Stimulated activated naive CD8-positive, alpha-beta T cell treated with anti-CD3 and anti-CD28 coated beads, Interleukin-15, Interleukin-2, amounts not matched to agents 100 ng/mL and 50 ng/mL, for 24 hours (primary cell): ENCODE measurements at regions not wholly inside any gene's neighbourhood (a gene's known extent, or its start where the extent isn't known, plus 50 kb on each side); places are given as distances from the start of the nearest gene placed in this dataset.

Experiments used
- H3K27ac Mint-ChIP-seq: one replicate; pipeline ENCODE4 v1.8.0; 2021; ENCODE audit warnings: mild to moderate bottlenecking, mixed read lengths
- H3K27me3 Mint-ChIP-seq: one replicate; pipeline ENCODE4 v1.8.0; 2021; ENCODE audit warnings: mixed read lengths
- H3K36me3 Mint-ChIP-seq: one replicate; pipeline ENCODE4 v1.8.0; 2021; ENCODE audit warnings: low read depth, mixed read lengths
- H3K4me1 Mint-ChIP-seq: one replicate; pipeline ENCODE4 v1.8.0; 2021; ENCODE audit warnings: low read depth, mixed read lengths
- H3K4me3 Mint-ChIP-seq: one replicate; pipeline ENCODE4 v1.8.0; 2021; ENCODE audit warnings: mild to moderate bottlenecking, mixed read lengths
- H3K9me3 Mint-ChIP-seq: one replicate; pipeline ENCODE4 v1.8.0; 2021; ENCODE audit warnings: mixed read lengths

DNA sequence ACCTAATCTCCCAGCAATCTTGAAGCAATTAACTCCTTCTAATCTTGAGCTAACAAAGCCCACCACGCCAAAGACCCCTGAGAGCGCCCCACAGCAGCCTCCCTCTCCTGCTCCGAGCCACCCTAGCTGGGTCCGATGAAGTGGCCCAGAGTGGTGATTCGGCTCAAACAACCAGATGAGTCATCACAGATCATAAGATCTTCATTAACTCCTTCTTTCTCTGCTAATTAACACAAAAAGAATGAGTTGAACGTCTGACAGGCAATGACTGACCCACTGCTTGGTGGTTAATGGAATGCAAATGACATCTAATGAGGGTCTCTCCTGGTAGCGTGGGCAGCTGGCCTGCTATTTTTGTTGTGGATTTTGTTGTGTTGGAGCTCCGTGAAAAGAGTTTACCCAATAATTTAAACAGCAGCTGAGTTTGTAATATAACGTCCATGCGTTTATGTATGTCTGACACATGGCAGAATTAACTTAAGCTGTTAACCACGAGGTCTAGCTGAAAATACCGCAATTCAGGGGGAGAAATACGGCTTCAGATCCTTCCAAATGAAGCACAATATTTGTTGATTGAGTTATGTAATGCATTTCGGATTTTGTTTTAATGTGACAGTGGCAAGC lies 161.4 kb downstream of the RAB11FIP2 start:
- H3K27ac Mint-ChIP-seq = no peak overlapping the region
- H3K9me3 Mint-ChIP-seq = no peaks in the 10 kb centered on the region
- H3K4me3 Mint-ChIP-seq = no peak overlapping the region
- H3K4me1 Mint-ChIP-seq = no peaks in the 10 kb centered on the region
- peaks cover 31% of the 10 kb centered on the region for H3K27me3 Mint-ChIP-seq
- no peaks in the 10 kb centered on the region for H3K36me3 Mint-ChIP-seq

DNA sequence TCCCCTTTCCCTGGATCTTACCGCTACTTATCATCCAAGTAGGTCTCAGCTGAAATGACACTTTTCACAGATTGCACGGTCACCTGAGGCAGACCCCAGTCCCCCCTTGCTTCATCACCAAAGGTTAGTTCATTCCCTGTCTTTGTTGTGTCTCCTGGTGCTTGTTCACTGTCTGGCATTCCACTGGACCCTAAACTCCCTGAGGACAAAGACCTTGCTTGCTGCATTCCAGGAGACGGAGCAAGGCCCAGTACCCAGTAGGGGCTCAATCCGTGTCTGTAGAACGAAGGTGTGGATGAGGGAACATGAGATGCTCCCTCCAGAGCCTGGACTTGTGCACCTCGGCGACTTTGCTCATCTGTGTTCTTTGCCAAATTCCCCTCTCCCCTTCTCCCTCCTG lies 160.0 kb downstream of the RAB11FIP2 start:
- Mint-ChIP-seq H3K27ac (no peak overlapping the region), H3K4me1 (no peaks in the 10 kb centered on the region), H3K4me3 (no peak overlapping the region), H3K27me3 (peaks cover 29% of the 10 kb centered on the region), H3K9me3 (no peaks in the 10 kb centered on the region), H3K36me3 (no peaks in the 10 kb centered on the region)

DNA sequence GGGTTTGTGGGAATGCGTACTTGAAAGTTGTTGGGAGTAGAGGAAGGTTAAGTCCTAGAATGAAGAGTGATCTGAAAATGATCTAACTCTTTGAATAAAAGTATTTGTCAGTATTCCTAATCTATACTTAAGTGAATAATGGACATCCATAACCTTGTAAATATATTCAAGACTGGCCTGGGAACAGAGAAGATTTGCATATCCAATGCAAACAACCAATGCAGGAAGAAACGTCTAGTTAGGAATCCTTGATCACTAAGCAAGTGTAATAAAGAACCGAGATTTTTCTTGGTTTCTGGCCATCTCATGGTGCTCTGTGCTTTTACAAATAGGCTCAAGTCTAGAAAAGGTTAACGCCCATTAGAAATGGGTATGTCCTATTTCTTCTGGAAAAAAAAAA lies 157.1 kb downstream of the RAB11FIP2 start:
- H3K36me3 Mint-ChIP-seq = no peaks in the 10 kb centered on the region
- no peak overlapping the region for H3K4me3 Mint-ChIP-seq
- H3K27me3 Mint-ChIP-seq = peaks cover 31% of the 10 kb centered on the region
- H3K27ac Mint-ChIP-seq = no peak overlapping the region
- no peaks in the 10 kb centered on the region for H3K4me1 Mint-ChIP-seq
- H3K9me3 Mint-ChIP-seq = no peaks in the 10 kb centered on the region

DNA sequence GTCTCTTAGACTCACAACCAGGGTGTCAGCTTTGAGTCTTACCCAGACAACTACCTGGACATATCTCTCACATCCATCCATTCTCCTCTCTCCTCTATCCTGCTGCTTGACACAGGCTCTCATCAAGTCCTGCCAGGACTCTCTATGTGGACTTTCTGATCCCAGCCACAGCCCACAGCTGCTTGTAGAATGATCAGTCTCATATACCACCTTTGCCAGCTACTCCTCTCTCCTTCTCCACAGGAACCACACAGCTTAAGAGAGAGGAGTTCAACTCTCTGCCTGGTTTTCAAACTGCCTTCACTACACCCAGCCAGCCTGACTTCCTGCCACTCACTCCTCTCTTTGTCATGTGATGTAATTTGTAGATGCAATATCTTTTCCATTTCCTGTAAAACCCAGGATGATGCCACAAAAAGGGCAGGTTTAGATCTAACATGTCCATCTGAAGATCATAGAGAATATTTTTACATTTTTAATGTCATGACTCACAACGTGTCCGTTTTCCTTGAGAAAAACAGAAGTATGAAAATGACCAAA lies 154.0 kb downstream of the RAB11FIP2 start:
- Mint-ChIP-seq H3K9me3 (peaks cover 9% of the 10 kb centered on the region), H3K36me3 (no peaks in the 10 kb centered on the region), H3K27me3 (peaks cover 17% of the 10 kb centered on the region)

DNA sequence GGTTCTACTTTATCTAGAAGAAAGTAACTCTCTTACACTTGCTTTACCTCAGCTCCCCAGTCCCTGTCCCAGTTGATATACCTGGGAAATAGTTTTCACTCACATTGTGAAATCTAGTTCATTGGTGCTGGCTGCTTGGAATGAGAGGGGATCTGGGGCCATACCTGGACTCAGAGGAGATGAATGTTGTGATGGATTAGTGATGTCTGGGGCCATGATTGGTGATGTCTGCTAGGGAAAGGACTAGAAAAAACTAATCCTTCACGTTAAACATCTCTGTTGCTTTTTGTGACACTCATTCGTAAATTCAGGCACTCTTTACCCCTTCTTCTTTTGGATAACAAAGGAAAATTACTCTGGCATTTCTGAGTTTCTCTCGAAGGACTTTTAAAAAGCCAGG lies 152.4 kb downstream of the RAB11FIP2 start:
- no peaks in the 10 kb centered on the region for H3K36me3 Mint-ChIP-seq
- H3K4me3 Mint-ChIP-seq = no peak overlapping the region
- H3K27me3 Mint-ChIP-seq = peaks cover 9% of the 10 kb centered on the region
- no peak overlapping the region for H3K27ac Mint-ChIP-seq
- H3K9me3 Mint-ChIP-seq = peaks cover 9% of the 10 kb centered on the region
- no peaks in the 10 kb centered on the region for H3K4me1 Mint-ChIP-seq

More for the DNA sequence above, 154.0 kb downstream of the RAB11FIP2 start:
- Mint-ChIP-seq H3K4me1 (no peaks in the 10 kb centered on the region), H3K4me3 (no peak overlapping the region), H3K27ac (no peak overlapping the region)

DNA sequence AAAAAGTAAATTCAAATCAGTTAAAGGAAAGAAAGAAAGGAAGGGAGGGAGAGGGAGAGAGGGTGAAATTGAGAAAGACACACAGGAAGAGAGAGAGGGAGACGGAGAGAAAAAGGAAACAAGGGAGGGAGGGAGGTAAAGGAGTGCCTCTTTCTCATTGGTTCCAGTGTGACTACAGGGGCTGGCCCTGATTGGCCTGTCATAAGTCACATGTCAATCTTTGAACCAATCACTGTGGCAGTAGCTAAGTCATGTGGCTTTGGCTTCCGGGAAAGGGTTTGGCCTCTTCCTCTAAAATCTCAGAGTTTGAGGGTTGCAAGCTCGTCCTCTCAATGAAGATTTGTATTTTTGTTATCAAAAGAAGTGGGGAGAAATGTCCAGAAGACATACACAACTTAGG lies 150.2 kb downstream of the RAB11FIP2 start:
- Mint-ChIP-seq H3K4me3 (no peak overlapping the region), H3K4me1 (no peaks in the 10 kb centered on the region), H3K36me3 (no peaks in the 10 kb centered on the region), H3K9me3 (peaks cover 9% of the 10 kb centered on the region), H3K27me3 (peaks cover 10% of the 10 kb centered on the region), H3K27ac (no peak overlapping the region)

DNA sequence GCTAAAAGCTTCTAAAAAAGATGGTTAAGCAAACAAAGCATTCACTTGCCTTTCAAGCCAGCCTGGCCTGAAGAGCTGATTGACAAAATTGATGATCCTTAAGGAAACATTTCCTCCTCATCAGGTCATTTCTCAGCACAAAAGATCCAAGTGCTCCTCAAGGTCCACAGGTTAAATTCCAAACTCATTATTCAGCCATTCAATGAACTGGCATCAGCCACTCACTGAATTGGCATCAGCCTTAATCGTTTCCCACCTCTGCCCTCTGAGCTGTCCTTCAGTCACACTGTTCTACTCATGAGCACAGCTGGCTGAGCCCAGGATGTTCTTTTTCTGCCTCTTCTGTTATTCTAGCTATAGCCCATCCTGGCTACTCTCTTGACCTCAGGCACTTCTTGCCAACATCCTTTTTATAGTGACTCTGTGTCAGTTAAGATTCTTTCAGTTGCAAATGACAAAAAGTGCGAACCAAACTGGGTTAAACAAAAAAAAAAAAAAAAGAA lies 147.5 kb downstream of the RAB11FIP2 start:
- peaks cover 9% of the 10 kb centered on the region for H3K9me3 Mint-ChIP-seq
- peaks cover 10% of the 10 kb centered on the region for H3K27me3 Mint-ChIP-seq
- H3K27ac Mint-ChIP-seq = no peak overlapping the region
- H3K4me1 Mint-ChIP-seq = no peaks in the 10 kb centered on the region
- H3K4me3 Mint-ChIP-seq = no peak overlapping the region
- H3K36me3 Mint-ChIP-seq = no peaks in the 10 kb centered on the region

DNA sequence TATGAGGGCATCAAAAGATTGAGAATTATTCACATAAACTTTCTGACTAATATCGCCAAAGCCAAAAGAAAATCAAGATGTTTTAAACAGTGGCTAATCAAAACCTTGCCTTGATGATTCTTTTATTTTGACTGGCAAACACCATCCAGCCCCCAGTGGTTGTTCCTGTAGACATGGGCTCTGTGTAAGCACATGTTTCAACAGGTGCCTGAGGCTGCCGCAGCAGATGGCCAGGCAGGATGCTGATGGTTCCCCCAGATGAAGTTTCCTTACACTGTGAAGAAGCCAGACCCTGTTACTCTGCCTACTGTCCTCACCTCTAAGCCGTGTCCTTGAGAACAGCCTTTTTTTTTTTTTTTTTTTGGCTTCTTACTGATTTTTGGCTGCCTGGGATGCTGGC lies 146.5 kb downstream of the RAB11FIP2 start:
- peaks cover 9% of the 10 kb centered on the region for H3K9me3 Mint-ChIP-seq
- no peak overlapping the region for H3K27ac Mint-ChIP-seq
- no peaks in the 10 kb centered on the region for H3K4me1 Mint-ChIP-seq
- no peaks in the 10 kb centered on the region for H3K36me3 Mint-ChIP-seq
- no peak overlapping the region for H3K4me3 Mint-ChIP-seq
- H3K27me3 Mint-ChIP-seq = peaks cover 16% of the 10 kb centered on the region

DNA sequence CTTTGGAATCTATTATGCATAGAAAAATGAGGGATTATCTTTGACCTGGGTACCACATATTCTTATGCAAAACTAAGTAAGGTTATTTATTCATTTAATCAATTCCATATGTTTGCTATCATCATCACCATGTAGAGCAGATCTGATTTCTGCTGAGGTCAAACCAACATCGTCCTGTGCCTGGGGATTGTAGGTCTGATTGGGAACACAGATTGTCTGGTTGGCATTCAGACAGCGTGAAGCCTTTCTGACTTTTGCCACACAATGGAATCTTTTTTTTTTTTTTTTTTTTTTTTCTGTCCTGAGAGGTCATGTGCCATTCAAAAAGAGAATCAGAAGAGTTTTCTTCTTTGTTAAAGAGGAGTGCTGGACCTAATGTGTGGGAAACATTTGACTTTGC lies 142.9 kb downstream of the RAB11FIP2 start:
- H3K9me3 Mint-ChIP-seq = no peaks in the 10 kb centered on the region
- peaks cover 19% of the 10 kb centered on the region for H3K27me3 Mint-ChIP-seq
- H3K4me3 Mint-ChIP-seq = no peak overlapping the region
- H3K4me1 Mint-ChIP-seq = no peaks in the 10 kb centered on the region
- no peaks in the 10 kb centered on the region for H3K36me3 Mint-ChIP-seq
- no peak overlapping the region for H3K27ac Mint-ChIP-seq

DNA sequence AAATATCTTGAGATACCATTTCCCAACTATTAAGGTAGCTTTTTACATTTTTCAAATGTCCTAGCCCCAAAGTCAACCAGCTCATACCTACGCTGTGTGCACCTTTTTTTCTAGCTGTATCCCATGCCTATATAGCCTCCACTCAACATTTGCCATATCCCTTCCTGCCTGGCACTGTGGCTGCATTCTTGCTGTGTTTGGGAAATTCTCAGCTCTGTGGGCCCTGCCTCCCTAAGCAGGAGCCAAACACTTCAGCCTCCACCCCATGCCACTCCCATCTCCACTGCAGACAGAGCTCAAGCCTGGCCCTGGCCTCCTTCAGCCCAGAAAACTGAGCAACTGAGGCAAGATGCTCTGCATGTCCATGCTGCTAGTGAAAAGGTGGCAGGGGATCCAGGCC lies 141.3 kb downstream of the RAB11FIP2 start:
- H3K4me1 Mint-ChIP-seq = no peaks in the 10 kb centered on the region
- no peak overlapping the region for H3K27ac Mint-ChIP-seq
- no peaks in the 10 kb centered on the region for H3K36me3 Mint-ChIP-seq
- no peaks in the 10 kb centered on the region for H3K9me3 Mint-ChIP-seq
- H3K4me3 Mint-ChIP-seq = no peak overlapping the region
- H3K27me3 Mint-ChIP-seq = peaks cover 19% of the 10 kb centered on the region

DNA sequence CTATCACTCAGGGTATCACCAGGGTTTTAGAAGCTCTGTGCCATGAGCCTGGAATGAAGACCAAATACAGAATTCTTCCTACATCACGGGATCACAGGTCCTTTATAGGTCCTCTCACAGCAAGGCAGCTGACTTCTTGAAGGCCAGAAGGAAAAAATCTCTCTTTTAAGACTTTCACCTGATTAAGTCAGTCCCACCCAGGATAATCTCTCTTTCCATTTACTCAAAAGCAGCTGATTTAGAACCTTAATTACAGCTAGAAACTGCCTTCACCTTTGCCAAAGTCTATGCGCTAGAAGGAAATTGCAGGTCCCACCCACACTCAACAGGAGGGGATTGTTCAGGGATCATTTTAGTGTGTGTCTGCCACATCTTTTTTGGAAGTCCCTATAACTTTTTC lies 135.1 kb downstream of the RAB11FIP2 start:
- no peaks in the 10 kb centered on the region for H3K9me3 Mint-ChIP-seq
- H3K4me1 Mint-ChIP-seq = no peaks in the 10 kb centered on the region
- no peak overlapping the region for H3K4me3 Mint-ChIP-seq
- peaks cover 31% of the 10 kb centered on the region for H3K27me3 Mint-ChIP-seq
- H3K36me3 Mint-ChIP-seq = no peaks in the 10 kb centered on the region
- H3K27ac Mint-ChIP-seq = no peak overlapping the region

DNA sequence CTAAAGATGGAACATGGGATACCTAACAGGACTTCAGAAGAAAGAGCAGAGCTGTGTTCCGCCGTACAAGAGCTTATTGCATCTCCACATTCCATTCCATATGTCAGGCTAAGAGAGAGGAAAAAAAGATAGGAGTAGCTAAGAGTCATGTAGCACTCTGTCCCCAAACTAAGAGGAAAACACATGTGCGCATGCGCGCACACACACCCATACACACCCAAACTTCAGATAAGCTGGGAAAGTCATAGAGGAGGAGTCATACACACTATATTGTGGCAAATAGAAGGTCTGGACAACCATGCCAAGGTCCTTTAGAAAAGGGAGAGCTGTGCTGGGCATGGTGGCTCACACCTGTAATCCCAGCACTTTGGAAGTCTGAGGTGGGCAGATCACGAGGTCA lies 132.4 kb downstream of the RAB11FIP2 start:
- H3K27ac Mint-ChIP-seq = no peak overlapping the region
- no peaks in the 10 kb centered on the region for H3K36me3 Mint-ChIP-seq
- H3K27me3 Mint-ChIP-seq = peaks cover 28% of the 10 kb centered on the region
- H3K4me3 Mint-ChIP-seq = no peak overlapping the region
- no peaks in the 10 kb centered on the region for H3K4me1 Mint-ChIP-seq
- H3K9me3 Mint-ChIP-seq = no peaks in the 10 kb centered on the region

DNA sequence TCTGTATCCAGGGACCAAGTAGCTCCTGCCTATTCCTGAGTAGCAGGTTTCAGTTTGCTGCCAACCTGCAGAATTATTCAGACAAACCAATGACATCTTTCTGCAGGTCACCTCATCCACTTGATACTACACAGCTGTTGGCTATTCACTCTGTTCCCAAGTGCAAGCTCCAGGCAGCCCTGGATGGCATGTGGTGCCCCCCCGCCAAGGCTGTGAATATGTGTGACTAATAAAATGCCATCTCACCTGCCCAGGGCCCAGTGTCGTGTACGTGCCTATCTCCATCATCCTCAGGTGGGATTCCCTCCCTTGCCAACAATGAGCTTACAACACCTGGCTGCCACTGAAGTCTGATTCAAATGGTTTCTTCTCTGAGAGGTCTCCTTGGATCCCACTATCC lies 125.8 kb downstream of the RAB11FIP2 start:
- Mint-ChIP-seq H3K4me3 (no peak overlapping the region), H3K27ac (no peak overlapping the region), H3K27me3 (peaks cover 3% of the 10 kb centered on the region), H3K36me3 (no peaks in the 10 kb centered on the region), H3K4me1 (no peaks in the 10 kb centered on the region), H3K9me3 (no peaks in the 10 kb centered on the region)

DNA sequence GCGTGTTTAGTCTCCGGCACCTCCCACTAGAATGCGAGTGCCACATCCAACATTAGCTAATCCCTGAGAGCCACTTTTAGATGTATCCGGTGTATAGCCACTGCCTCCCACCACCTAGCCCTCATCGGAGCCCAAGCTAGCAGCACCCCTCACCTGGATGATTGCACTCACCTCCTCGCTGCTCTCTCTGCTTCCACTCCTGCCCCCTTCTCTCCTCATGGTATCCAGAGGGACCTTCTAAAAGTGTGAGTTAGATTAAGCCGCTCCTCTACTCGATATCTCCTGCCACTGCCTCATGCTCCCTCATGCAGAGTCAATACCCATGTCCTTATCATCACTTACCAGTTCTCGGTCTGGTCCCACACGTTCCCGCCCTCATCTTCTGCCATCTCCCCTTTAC lies 125.3 kb downstream of the RAB11FIP2 start:
- H3K36me3 Mint-ChIP-seq = no peaks in the 10 kb centered on the region
- no peak overlapping the region for H3K4me3 Mint-ChIP-seq
- H3K4me1 Mint-ChIP-seq = no peaks in the 10 kb centered on the region
- no peaks in the 10 kb centered on the region for H3K9me3 Mint-ChIP-seq
- H3K27me3 Mint-ChIP-seq = peaks cover 3% of the 10 kb centered on the region
- H3K27ac Mint-ChIP-seq = no peak overlapping the region

DNA sequence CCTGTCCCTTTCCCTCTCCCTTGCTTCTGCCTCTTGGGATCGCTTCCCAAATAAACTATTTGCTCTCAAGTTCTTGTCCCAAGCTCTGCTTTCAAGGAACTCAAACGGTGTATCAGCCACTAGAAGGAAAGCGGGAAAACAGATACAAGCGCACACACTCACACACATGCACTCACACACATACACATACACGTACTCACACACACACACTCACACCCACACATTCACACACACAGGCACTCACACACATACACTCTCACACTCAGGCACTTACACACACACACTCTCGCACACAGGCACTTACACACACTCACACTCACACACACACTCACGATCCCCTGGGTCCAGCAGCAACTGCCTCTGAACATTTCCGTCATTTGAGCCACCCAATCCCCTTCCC lies 121.9 kb downstream of the RAB11FIP2 start:
- Mint-ChIP-seq H3K9me3 (no peaks in the 10 kb centered on the region), H3K27me3 (peaks cover 6% of the 10 kb centered on the region), H3K36me3 (no peaks in the 10 kb centered on the region), H3K4me1 (no peaks in the 10 kb centered on the region), H3K4me3 (no peak overlapping the region), H3K27ac (no peak overlapping the region)

DNA sequence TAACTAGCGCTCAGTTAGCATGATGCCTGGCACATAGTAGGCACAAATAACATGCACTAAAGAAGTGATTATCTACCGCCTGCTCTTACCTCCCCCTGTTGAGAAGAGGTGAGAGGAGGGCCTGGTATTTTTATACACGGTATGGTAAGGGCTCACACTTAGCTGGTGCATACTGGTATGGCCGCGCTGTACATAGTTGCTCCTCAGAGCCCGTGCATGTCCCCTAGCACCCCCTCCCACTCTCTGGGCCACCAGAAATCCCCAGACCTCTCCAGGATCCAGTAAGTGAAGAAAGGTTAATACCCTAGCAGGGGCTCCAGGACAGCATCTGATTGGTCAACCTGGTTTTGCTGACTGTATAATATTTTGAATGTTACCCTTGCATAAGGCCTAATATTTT lies 121.4 kb downstream of the RAB11FIP2 start:
- Mint-ChIP-seq H3K9me3 (no peaks in the 10 kb centered on the region), H3K27ac (no peak overlapping the region), H3K27me3 (peaks cover 6% of the 10 kb centered on the region), H3K4me1 (no peaks in the 10 kb centered on the region), H3K36me3 (no peaks in the 10 kb centered on the region), H3K4me3 (no peak overlapping the region)
